Inflammatory macrophage (primary cell): ENCODE measurements at regions not wholly inside any gene's neighbourhood (a gene's known extent, or its start where the extent isn't known, plus 50 kb on each side); places are given as distances from the start of the nearest gene placed in this dataset.
"Not testable (repeated sequence)": the region's sequence is repeated elsewhere in the genome, so short reads cannot be mapped to it uniquely, and the experiment has no call there.

Source experiments
- DNase-seq, 2 donors: peaks; one replicate each; pipeline ENCODE4 v3.0.0-alpha.2; 2020 to 2022

GRCh38 chr6:134821928-134822864 lies 127.7 kb downstream of the ALDH8A1 start:
- no peak for DNase-seq

- no peak for DNase-seq
These were observed 128.5 kb downstream of the ALDH8A1 start for GRCh38 chr6:134821397-134821796.

GRCh38 chr6:134819863-134820800 lies 129.8 kb downstream of the ALDH8A1 start:
- no peak for DNase-seq

- no peak for DNase-seq
These were observed 130.7 kb downstream of the ALDH8A1 start for GRCh38 chr6:134819236-134819635.

GRCh38 chr6:134817448-134817847 lies 132.5 kb downstream of the ALDH8A1 start:
- DNase-seq, result no peak

- DNase-seq, result no peak
These were observed 133.1 kb downstream of the ALDH8A1 start for GRCh38 chr6:134816780-134817179.

- no peak for DNase-seq
These were observed 133.6 kb downstream of the ALDH8A1 start for GRCh38 chr6:134816300-134816699.

GRCh38 chr6:134814076-134814695 lies 135.7 kb downstream of the ALDH8A1 start:
- DNase-seq, result no peak

GRCh38 chr6:134813146-134813545 lies 136.8 kb downstream of the ALDH8A1 start:
- no peak for DNase-seq

GRCh38 chr6:134810402-134810801 lies 139.5 kb downstream of the ALDH8A1 start:
- no peak for DNase-seq

- no peak for DNase-seq
These were observed 140.8 kb downstream of the ALDH8A1 start for GRCh38 chr6:134809130-134809529.

- no peak for DNase-seq
These were observed 143.6 kb downstream of the ALDH8A1 start for GRCh38 chr6:134806180-134806798.

GRCh38 chr6:134805168-134805567 lies 144.7 kb downstream of the ALDH8A1 start:
- DNase-seq, result no peak

- DNase-seq, result not testable (repeated sequence)
These were observed 145.6 kb downstream of the ALDH8A1 start for GRCh38 chr6:134804311-134804710.

- DNase-seq, result no peak
These were observed 147.4 kb downstream of the ALDH8A1 start for GRCh38 chr6:134802426-134803058.

- no peak for DNase-seq
These were observed 152.3 kb downstream of the ALDH8A1 start for GRCh38 chr6:134797400-134798113.

- DNase-seq, result no peak
These were observed 154.2 kb downstream of the ALDH8A1 start for GRCh38 chr6:134795691-134796090.

GRCh38 chr6:134795001-134795400 lies 154.9 kb downstream of the ALDH8A1 start:
- DNase-seq, result no peak

- DNase-seq, result not testable (repeated sequence)
These were observed 158.6 kb downstream of the ALDH8A1 start for GRCh38 chr6:134791243-134791843.

- DNase-seq, result no peak
These were observed 162.5 kb downstream of the ALDH8A1 start for GRCh38 chr6:134787261-134787877.
